GM12878 (cell line): ENCODE measurements at regions not wholly inside any gene's neighbourhood (a gene's known extent, or its start where the extent isn't known, plus 50 kb on each side); places are given as distances from the start of the nearest gene placed in this dataset.
"Not testable (repeated sequence)": the region's sequence is repeated elsewhere in the genome, so short reads cannot be mapped to it uniquely, and the experiment has no call there.

Experiments used
- BMI1 ChIP-seq: fragments of 450-650 bp; IDR thresholded peaks from 2 replicates; pipeline ENCODE4 v1.6.1; 2016; ENCODE audit warnings: mild to moderate bottlenecking, moderate library complexity, borderline replicate concordance
- CTCF ChIP-seq, 3 experiments: IDR thresholded peaks in 2 of 3; conservative IDR thresholded peaks in 1 of 3; 2 replicates each; pipeline ENCODE4 v1.5.1; 2011; ENCODE audit warnings: low read depth in 3 of 3, low read length in 3 of 3, mild to moderate bottlenecking in 3 of 3, control low read depth in 2 of 3, moderate library complexity in 2 of 3, inconsistent platforms in 1 of 3, mixed read lengths in 1 of 3; ENCODE audit not compliant: control insufficient read depth in 2 of 3, insufficient read depth in 1 of 3; ENCODE audit errors: extremely low read depth in 1 of 3
- RFX5 ChIP-seq: IDR thresholded peaks from 2 replicates; pipeline ENCODE4 v1.6.1; 2011; ENCODE audit warnings: low read depth, low read length, improper control_type of control experiment
- SIN3A ChIP-seq: IDR thresholded peaks from 2 replicates; pipeline ENCODE4 v1.6.1; 2012; ENCODE audit warnings: low read depth, low read length, improper control_type of control experiment
- SMARCA5 ChIP-seq: fragments of 450-650 bp; IDR thresholded peaks from 2 replicates; pipeline ENCODE4 v1.6.1; 2017; ENCODE audit warnings: mild to moderate bottlenecking
- TAF1 ChIP-seq: IDR thresholded peaks from 2 replicates; pipeline ENCODE4 v1.6.1; 2011; ENCODE audit warnings: mild to moderate bottlenecking, low read depth, low read length, borderline replicate concordance
- TCF7 ChIP-seq: IDR thresholded peaks from 2 replicates; pipeline ENCODE4 v1.6.1; 2014; ENCODE audit warnings: antibody characterized with exemption, borderline replicate concordance
- ZBED1 ChIP-seq: IDR thresholded peaks from 2 replicates; pipeline ENCODE4 v1.6.1; 2016; ENCODE audit warnings: borderline replicate concordance
- ZBTB40 ChIP-seq: fragments of 450-650 bp; IDR thresholded peaks from 2 replicates; pipeline ENCODE4 v1.6.1; 2016; ENCODE audit warnings: mild to moderate bottlenecking, moderate library complexity, borderline replicate concordance

- not testable (repeated sequence) for TF ChIP-seq SMARCA5; TAF1; BMI1; ZBED1; RFX5; ZBTB40; CTCF (IDR thresholded peaks at IDR 0.05 in 2 of 3, conservative IDR thresholded peaks at IDR 0.05 in 1 of 3; ENCODE audit: control insufficient read depth in 2 of 3, extremely low read depth in 1 of 3, insufficient read depth in 1 of 3, low read depth in 3 of 3, low read length in 3 of 3); SIN3A; TCF7
Observed at GRCh38 chr18:1444062-1444461, 539.4 kb downstream of the ADCYAP1 start.
